WTC11 (cell line): ENCODE measurements at regions not wholly inside any gene's neighbourhood (a gene's known extent, or its start where the extent isn't known, plus 50 kb on each side); places are given as distances from the start of the nearest gene placed in this dataset.

Experiments
- ATAC-seq: fragments of 200-7000 bp; cut with Tn5 transposase; 2 replicates; pipeline ENCODE4 v1.10.0; 2021; ENCODE audit warnings: mild to moderate bottlenecking, moderate library complexity
- CTCF ChIA-PET: fragments of 300-600 bp; sonication (Branson Sonifier 250); formaldehyde crosslinking; loops from one replicate; lab custom pipeline; 2021; ENCODE audit warnings: antibody characterized with exemption; lab: Charles Lee
- POLR2A ChIA-PET: fragments of 350-600 bp; sonication (Branson Sonifier 250); formaldehyde crosslinking; loops from one replicate; lab custom pipeline; 2021; ENCODE audit warnings: antibody characterized with exemption; lab: Charles Lee
- DNase-seq: peaks from one replicate; pipeline ENCODE4 v3.0.0; 2021; ENCODE audit warnings: low spot score
- H3K27ac Mint-ChIP-seq: 2 replicates; pipeline ENCODE4 v1.8.0; 2021; ENCODE audit warnings: mixed read lengths
- H3K27me3 Mint-ChIP-seq: 2 replicates; pipeline ENCODE4 v1.8.0; 2021; ENCODE audit warnings: low read depth, mild to moderate bottlenecking, moderate library complexity, mixed read lengths
- H3K36me3 Mint-ChIP-seq: 2 replicates; pipeline ENCODE4 v1.8.0; 2021; ENCODE audit warnings: mixed read lengths
- H3K4me1 Mint-ChIP-seq: 2 replicates; pipeline ENCODE4 v1.8.0; 2022; ENCODE audit warnings: mixed read lengths
- H3K4me3 Mint-ChIP-seq: 2 replicates; pipeline ENCODE4 v1.8.0; 2021; ENCODE audit warnings: mild to moderate bottlenecking, moderate library complexity, mixed read lengths
- H3K9me3 Mint-ChIP-seq: 2 replicates; pipeline ENCODE4 v1.8.0; 2021; ENCODE audit warnings: mixed read lengths
- CBFB ChIP-seq: sonication (generic); formaldehyde crosslinking; IDR thresholded peaks from 2 replicates; pipeline ENCODE4 v1.8.1; 2022; ENCODE audit warnings: mild to moderate bottlenecking, low read depth, missing genetic modification reagents
- EMX1 ChIP-seq: fragments of 250-450 bp; sonication (Bioruptor Pico); IDR thresholded peaks from 2 replicates; pipeline ENCODE4 v1.8.0; 2021; ENCODE audit warnings: mild to moderate bottlenecking
- ESRRA ChIP-seq: sonication (generic); formaldehyde crosslinking; IDR thresholded peaks from 2 replicates; pipeline ENCODE4 v1.8.1; 2022; ENCODE audit warnings: mild to moderate bottlenecking, missing genetic modification reagents, borderline replicate concordance
- FOXK1 ChIP-seq: sonication (generic); formaldehyde crosslinking; IDR thresholded peaks from 2 replicates; pipeline ENCODE4 v1.8.0; 2022; ENCODE audit warnings: mild to moderate bottlenecking, moderate library complexity, missing genetic modification reagents
- HMGA2 ChIP-seq: fragments of 250-450 bp; sonication (Bioruptor Pico); IDR thresholded peaks from 2 replicates; pipeline ENCODE4 v1.4.0; 2021; ENCODE audit warnings: mild to moderate bottlenecking, moderate library complexity
- IRF2 ChIP-seq: sonication (generic); formaldehyde crosslinking; IDR thresholded peaks from 2 replicates; pipeline ENCODE4 v1.8.0; 2022; ENCODE audit warnings: low read depth, missing genetic modification reagents, borderline replicate concordance
- NR3C1 ChIP-seq: sonication (generic); formaldehyde crosslinking; conservative IDR thresholded peaks from 2 replicates; pipeline ENCODE4 v1.8.1; 2023; ENCODE audit warnings: low read depth, mild to moderate bottlenecking, missing genetic modification reagents
- OVOL2 ChIP-seq: fragments of 250-450 bp; sonication (Bioruptor Pico); IDR thresholded peaks from 2 replicates; pipeline ENCODE4 v1.9.0; 2021; ENCODE audit warnings: mild to moderate bottlenecking, borderline replicate concordance
- SMAD3 ChIP-seq: sonication (generic); formaldehyde crosslinking; IDR thresholded peaks from 2 replicates; pipeline ENCODE4 v1.8.0; 2022; ENCODE audit warnings: missing genetic modification reagents, mild to moderate bottlenecking, borderline replicate concordance
- SOX15 ChIP-seq: fragments of 250-450 bp; sonication (Bioruptor Pico); IDR thresholded peaks from 2 replicates; pipeline ENCODE4 v1.9.0; 2021; ENCODE audit warnings: mild to moderate bottlenecking
- TCF7 ChIP-seq: sonication (generic); formaldehyde crosslinking; IDR thresholded peaks from 2 replicates; pipeline ENCODE4 v1.8.0; 2022; ENCODE audit warnings: mild to moderate bottlenecking, low read depth, missing genetic modification reagents, moderate library complexity
- ZBTB21 ChIP-seq: sonication (generic); formaldehyde crosslinking; IDR thresholded peaks from 2 replicates; pipeline ENCODE4 v1.8.1; 2023; ENCODE audit warnings: mild to moderate bottlenecking, missing genetic modification reagents, borderline replicate concordance
- ZNF219 ChIP-seq: sonication (generic); formaldehyde crosslinking; IDR thresholded peaks from 2 replicates; pipeline ENCODE4 v1.8.0; 2023; ENCODE audit warnings: missing genetic modification reagents, mild to moderate bottlenecking, borderline replicate concordance
- ZNF416 ChIP-seq: fragments of 250-450 bp; sonication (Bioruptor Pico); IDR thresholded peaks from 2 replicates; pipeline ENCODE4 v1.9.0; 2021; ENCODE audit warnings: mild to moderate bottlenecking, inconsistent platforms
- ZNF671 ChIP-seq: fragments of 250-450 bp; sonication (Bioruptor Pico); IDR thresholded peaks from 2 replicates; pipeline ENCODE4 v1.8.0; 2021; ENCODE audit warnings: mild to moderate bottlenecking
- TF ChIP-seq, protein P1 (sequence below): fragments of 250-450 bp; sonication (Bioruptor Pico); IDR thresholded peaks from 2 replicates; pipeline ENCODE4 v1.9.0; 2021; ENCODE audit warnings: mild to moderate bottlenecking
- TF ChIP-seq, protein P2 (sequence below): fragments of 250-450 bp; sonication (Bioruptor Pico); IDR thresholded peaks from 2 replicates; pipeline ENCODE4 v2.1.2; 2022; ENCODE audit warnings: mild to moderate bottlenecking, moderate library complexity
- TF ChIP-seq, protein P3 (sequence below): fragments of 250-450 bp; sonication (Bioruptor Pico); IDR thresholded peaks from 2 replicates; pipeline ENCODE4 v1.9.0; 2021; ENCODE audit warnings: moderate library complexity, mild to moderate bottlenecking, inconsistent platforms, borderline replicate concordance
- TF ChIP-seq, protein P4 (sequence below): sonication (generic); formaldehyde crosslinking; conservative IDR thresholded peaks from 2 replicates; pipeline ENCODE4 v1.8.1; 2022; ENCODE audit warnings: mild to moderate bottlenecking, missing genetic modification reagents
- TF ChIP-seq, protein P5 (sequence below): fragments of 200-600 bp; IDR thresholded peaks from 2 replicates; pipeline ENCODE4 v1.8.0; 2022; ENCODE audit warnings: antibody characterized with exemption
- TF ChIP-seq, protein P6 (sequence below): sonication (generic); formaldehyde crosslinking; IDR thresholded peaks from 2 replicates; pipeline ENCODE4 v1.8.0; 2023; ENCODE audit warnings: mild to moderate bottlenecking, missing genetic modification reagents
- TF ChIP-seq, protein P7 (sequence below): sonication (generic); formaldehyde crosslinking; IDR thresholded peaks from 2 replicates; pipeline ENCODE4 v1.8.1; 2022; ENCODE audit warnings: mild to moderate bottlenecking, missing genetic modification reagents, moderate library complexity, borderline replicate concordance
- TF ChIP-seq, protein P8 (sequence below): sonication (generic); formaldehyde crosslinking; IDR thresholded peaks from 2 replicates; pipeline ENCODE4 v1.8.0; 2022; ENCODE audit warnings: mild to moderate bottlenecking, missing genetic modification reagents

DNA sequence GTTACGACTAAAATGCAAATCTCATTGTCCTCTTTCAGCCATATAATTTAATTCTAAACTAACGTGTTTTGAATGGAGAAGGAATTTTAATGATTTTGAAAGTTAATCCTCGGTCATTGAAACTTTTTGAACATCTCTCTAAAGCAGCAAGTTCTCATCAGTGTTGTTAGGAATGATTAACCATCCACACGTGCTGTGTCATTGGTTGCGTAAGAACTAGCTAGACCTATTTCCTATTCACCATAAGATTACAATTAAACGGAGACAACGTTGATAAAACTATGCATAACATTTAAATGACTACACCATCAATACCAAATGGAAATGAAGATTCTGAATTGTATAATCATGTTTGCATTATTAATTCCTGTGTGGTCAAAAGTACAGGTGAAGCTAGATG, 155.6 kb upstream of the IRS2 start (continued):
- TF ChIP-seq ZNF219 (CRISPR knock-in tag) (no peak), FOXK1 (CRISPR knock-in tag) (no peak)
- TF ChIP-seq, protein P1, sequence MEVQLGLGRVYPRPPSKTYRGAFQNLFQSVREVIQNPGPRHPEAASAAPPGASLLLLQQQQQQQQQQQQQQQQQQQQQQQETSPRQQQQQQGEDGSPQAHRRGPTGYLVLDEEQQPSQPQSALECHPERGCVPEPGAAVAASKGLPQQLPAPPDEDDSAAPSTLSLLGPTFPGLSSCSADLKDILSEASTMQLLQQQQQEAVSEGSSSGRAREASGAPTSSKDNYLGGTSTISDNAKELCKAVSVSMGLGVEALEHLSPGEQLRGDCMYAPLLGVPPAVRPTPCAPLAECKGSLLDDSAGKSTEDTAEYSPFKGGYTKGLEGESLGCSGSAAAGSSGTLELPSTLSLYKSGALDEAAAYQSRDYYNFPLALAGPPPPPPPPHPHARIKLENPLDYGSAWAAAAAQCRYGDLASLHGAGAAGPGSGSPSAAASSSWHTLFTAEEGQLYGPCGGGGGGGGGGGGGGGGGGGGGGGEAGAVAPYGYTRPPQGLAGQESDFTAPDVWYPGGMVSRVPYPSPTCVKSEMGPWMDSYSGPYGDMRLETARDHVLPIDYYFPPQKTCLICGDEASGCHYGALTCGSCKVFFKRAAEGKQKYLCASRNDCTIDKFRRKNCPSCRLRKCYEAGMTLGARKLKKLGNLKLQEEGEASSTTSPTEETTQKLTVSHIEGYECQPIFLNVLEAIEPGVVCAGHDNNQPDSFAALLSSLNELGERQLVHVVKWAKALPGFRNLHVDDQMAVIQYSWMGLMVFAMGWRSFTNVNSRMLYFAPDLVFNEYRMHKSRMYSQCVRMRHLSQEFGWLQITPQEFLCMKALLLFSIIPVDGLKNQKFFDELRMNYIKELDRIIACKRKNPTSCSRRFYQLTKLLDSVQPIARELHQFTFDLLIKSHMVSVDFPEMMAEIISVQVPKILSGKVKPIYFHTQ (CRISPR knock-in tag) = no peak
- TF ChIP-seq, protein P2, sequence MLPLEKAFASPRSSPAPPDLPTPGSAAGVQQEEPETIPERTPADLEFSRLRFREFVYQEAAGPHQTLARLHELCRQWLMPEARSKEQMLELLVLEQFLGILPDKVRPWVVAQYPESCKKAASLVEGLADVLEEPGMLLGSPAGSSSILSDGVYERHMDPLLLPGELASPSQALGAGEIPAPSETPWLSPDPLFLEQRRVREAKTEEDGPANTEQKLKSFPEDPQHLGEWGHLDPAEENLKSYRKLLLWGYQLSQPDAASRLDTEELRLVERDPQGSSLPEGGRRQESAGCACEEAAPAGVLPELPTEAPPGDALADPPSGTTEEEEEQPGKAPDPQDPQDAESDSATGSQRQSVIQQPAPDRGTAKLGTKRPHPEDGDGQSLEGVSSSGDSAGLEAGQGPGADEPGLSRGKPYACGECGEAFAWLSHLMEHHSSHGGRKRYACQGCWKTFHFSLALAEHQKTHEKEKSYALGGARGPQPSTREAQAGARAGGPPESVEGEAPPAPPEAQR (CRISPR knock-in tag) = no peak

DNA sequence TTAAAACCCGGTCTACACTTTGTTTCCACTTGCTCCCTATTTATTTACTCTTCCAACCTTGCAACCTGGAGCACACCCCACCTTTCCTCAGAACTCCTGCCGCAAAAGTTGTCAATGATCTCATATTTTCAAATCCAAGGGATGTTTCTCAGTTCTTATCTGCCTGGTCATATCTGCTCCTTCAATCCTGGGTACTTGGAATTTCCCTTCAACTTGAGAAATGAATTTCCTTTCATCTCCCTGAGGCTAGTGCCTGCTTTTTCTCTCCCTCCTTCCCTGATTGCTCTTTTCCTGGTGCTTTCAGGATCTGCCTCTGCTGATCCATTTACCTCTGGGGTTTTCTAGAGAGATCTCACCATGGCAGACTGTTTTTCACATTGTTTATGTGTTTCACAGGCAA, 154.8 kb upstream of the IRS2 start:
- Mint-ChIP-seq H3K9me3 (peaks cover 29% of the 10 kb centered on the region), H3K27me3 (no peaks in the 10 kb centered on the region), H3K27ac (no peak overlapping the region), H3K36me3 (peaks cover 7% of the 10 kb centered on the region; the same call in 1 of the 2 replicates), H3K4me3 (no peak overlapping the region), H3K4me1 (no peaks in the 10 kb centered on the region)
- ChIA-PET POLR2A (no interaction called here), CTCF (no interaction called here)
- DNase-seq = no peak
- ATAC-seq = no peak
- TF ChIP-seq EMX1 (CRISPR knock-in tag) (no peak), SOX15 (no peak), HMGA2 (CRISPR knock-in tag) (no peak), OVOL2 (CRISPR knock-in tag) (no peak), CBFB (CRISPR knock-in tag) (no peak), NR3C1 (no peak)
- TF ChIP-seq, protein P3, sequence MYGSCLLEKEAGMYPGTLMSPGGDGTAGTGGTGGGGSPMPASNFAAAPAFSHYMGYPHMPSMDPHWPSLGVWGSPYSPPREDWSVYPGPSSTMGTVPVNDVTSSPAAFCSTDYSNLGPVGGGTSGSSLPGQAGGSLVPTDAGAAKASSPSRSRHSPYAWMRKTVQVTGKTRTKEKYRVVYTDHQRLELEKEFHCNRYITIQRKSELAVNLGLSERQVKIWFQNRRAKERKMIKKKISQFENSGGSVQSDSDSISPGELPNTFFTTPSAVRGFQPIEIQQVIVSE = no peak
- TF ChIP-seq, protein P4, sequence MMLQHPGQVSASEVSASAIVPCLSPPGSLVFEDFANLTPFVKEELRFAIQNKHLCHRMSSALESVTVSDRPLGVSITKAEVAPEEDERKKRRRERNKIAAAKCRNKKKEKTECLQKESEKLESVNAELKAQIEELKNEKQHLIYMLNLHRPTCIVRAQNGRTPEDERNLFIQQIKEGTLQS (CRISPR knock-in tag) = no peak

DNA sequence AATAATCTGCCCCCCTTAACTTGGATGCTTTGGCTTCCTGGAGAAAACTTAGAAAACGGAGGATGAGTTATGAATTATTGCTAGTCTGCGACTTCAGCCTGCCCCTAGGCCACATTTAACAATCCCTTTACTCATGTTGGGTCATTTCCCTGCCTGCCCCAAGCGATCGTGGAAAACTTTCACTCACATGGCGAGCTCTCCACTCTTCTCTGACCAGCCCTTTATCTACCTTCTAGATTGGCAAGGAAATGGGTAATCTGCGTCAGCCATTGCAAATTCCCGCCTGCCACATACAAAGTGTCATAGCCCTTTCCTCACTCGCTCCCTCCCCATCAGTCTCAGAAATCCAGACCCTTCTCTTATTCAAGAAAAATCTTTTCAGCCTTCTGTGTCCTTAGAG, 154.3 kb upstream of the IRS2 start:
- Mint-ChIP-seq H3K27me3 (no peaks in the 10 kb centered on the region), H3K4me1 (no peaks in the 10 kb centered on the region), H3K9me3 (peaks cover 26% of the 10 kb centered on the region), H3K4me3 (no peak overlapping the region), H3K27ac (no peak overlapping the region), H3K36me3 (peaks cover 7% of the 10 kb centered on the region; the same call in 1 of the 2 replicates)
- ChIA-PET CTCF (no interaction called here), POLR2A (no interaction called here)
- DNase-seq = no peak
- no peak for ATAC-seq
- TF ChIP-seq ESRRA (CRISPR knock-in tag) (no peak), TCF7 (CRISPR knock-in tag) (no peak), EMX1 (CRISPR knock-in tag) (no peak), OVOL2 (CRISPR knock-in tag) (no peak), SMAD3 (CRISPR knock-in tag) (no peak), ZBTB21 (CRISPR knock-in tag) (no peak), ZNF671 (CRISPR knock-in tag) (no peak), IRF2 (CRISPR knock-in tag) (no peak), ZNF416 (CRISPR knock-in tag) (no peak)
- TF ChIP-seq, protein P5, sequence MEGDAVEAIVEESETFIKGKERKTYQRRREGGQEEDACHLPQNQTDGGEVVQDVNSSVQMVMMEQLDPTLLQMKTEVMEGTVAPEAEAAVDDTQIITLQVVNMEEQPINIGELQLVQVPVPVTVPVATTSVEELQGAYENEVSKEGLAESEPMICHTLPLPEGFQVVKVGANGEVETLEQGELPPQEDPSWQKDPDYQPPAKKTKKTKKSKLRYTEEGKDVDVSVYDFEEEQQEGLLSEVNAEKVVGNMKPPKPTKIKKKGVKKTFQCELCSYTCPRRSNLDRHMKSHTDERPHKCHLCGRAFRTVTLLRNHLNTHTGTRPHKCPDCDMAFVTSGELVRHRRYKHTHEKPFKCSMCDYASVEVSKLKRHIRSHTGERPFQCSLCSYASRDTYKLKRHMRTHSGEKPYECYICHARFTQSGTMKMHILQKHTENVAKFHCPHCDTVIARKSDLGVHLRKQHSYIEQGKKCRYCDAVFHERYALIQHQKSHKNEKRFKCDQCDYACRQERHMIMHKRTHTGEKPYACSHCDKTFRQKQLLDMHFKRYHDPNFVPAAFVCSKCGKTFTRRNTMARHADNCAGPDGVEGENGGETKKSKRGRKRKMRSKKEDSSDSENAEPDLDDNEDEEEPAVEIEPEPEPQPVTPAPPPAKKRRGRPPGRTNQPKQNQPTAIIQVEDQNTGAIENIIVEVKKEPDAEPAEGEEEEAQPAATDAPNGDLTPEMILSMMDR = no peak
- TF ChIP-seq, protein P6, sequence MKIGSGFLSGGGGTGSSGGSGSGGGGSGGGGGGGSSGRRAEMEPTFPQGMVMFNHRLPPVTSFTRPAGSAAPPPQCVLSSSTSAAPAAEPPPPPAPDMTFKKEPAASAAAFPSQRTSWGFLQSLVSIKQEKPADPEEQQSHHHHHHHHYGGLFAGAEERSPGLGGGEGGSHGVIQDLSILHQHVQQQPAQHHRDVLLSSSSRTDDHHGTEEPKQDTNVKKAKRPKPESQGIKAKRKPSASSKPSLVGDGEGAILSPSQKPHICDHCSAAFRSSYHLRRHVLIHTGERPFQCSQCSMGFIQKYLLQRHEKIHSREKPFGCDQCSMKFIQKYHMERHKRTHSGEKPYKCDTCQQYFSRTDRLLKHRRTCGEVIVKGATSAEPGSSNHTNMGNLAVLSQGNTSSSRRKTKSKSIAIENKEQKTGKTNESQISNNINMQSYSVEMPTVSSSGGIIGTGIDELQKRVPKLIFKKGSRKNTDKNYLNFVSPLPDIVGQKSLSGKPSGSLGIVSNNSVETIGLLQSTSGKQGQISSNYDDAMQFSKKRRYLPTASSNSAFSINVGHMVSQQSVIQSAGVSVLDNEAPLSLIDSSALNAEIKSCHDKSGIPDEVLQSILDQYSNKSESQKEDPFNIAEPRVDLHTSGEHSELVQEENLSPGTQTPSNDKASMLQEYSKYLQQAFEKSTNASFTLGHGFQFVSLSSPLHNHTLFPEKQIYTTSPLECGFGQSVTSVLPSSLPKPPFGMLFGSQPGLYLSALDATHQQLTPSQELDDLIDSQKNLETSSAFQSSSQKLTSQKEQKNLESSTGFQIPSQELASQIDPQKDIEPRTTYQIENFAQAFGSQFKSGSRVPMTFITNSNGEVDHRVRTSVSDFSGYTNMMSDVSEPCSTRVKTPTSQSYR = no peak
- TF ChIP-seq, protein P7, sequence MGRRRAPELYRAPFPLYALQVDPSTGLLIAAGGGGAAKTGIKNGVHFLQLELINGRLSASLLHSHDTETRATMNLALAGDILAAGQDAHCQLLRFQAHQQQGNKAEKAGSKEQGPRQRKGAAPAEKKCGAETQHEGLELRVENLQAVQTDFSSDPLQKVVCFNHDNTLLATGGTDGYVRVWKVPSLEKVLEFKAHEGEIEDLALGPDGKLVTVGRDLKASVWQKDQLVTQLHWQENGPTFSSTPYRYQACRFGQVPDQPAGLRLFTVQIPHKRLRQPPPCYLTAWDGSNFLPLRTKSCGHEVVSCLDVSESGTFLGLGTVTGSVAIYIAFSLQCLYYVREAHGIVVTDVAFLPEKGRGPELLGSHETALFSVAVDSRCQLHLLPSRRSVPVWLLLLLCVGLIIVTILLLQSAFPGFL = no peak
- TF ChIP-seq, protein P8, sequence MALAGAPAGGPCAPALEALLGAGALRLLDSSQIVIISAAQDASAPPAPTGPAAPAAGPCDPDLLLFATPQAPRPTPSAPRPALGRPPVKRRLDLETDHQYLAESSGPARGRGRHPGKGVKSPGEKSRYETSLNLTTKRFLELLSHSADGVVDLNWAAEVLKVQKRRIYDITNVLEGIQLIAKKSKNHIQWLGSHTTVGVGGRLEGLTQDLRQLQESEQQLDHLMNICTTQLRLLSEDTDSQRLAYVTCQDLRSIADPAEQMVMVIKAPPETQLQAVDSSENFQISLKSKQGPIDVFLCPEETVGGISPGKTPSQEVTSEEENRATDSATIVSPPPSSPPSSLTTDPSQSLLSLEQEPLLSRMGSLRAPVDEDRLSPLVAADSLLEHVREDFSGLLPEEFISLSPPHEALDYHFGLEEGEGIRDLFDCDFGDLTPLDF (CRISPR knock-in tag) = no peak
